Transverse colon (tissue), 4 donors: ENCODE measurements at regions not wholly inside any gene's neighbourhood (a gene's known extent, or its start where the extent isn't known, plus 50 kb on each side); places are given as distances from the start of the nearest gene placed in this dataset.

Experiments used
- DNase-seq: peaks from one replicate; pipeline ENCODE4 v3.0.0-alpha.2; 2019
- H3K27ac ChIP-seq, 4 donors: fragments of 200-600 bp; sonication (generic); 2 replicates each; pipeline ENCODE4 v1.5.1; 2016 to 2018; ENCODE audit warnings: inconsistent platforms in 4 of 4
- H3K27me3 ChIP-seq: fragments of 200-600 bp; sonication (generic); 2 replicates; pipeline ENCODE4 v1.5.1; 2017; ENCODE audit warnings: inconsistent platforms
- H3K36me3 ChIP-seq, 4 donors: fragments of 200-600 bp; sonication (generic); 2 replicates each; pipeline ENCODE4 v1.5.1; 2017 to 2019; ENCODE audit warnings: inconsistent platforms in 4 of 4
- H3K4me1 ChIP-seq, 4 donors: fragments of 200-600 bp; sonication (generic); 2 replicates each; pipeline ENCODE4 v1.5.1; 2017 to 2020; ENCODE audit warnings: inconsistent platforms in 4 of 4
- H3K4me3 ChIP-seq, 4 donors: fragments of 200-600 bp; sonication (generic); 1 replicate in 1 of 4; 2 replicates in 3 of 4; pipeline versions ENCODE4 v1.5.1 to v1.6.1; 2017 to 2019; ENCODE audit warnings: inconsistent platforms in 4 of 4
- H3K9me3 ChIP-seq, 2 donors: fragments of 200-600 bp; sonication (generic); 2 replicates each; pipeline ENCODE4 v1.5.1; 2017 to 2019; ENCODE audit warnings: inconsistent platforms in 2 of 2
- EP300 ChIP-seq: sonication (generic); formaldehyde crosslinking; IDR thresholded peaks from one replicate; pipeline ENCODE4 v1.6.1; 2017; ENCODE audit warnings: antibody characterized with exemption, low read depth
- POLR2A ChIP-seq: fragments of 450-650 bp; IDR thresholded peaks from one replicate; pipeline ENCODE4 v1.6.1; 2016; ENCODE audit warnings: antibody characterized with exemption, mild to moderate bottlenecking, moderate library complexity
- POLR2AphosphoS5 ChIP-seq, 3 donors: sonication (generic); formaldehyde crosslinking; IDR thresholded peaks; one replicate each; pipeline ENCODE4 v1.6.1; 2016; ENCODE audit warnings: antibody characterized with exemption in 3 of 3
- WGBS, 2 donors: methylation state at CpG; one replicate each; pipeline ENCODE4 v1.1.5; 2018; ENCODE audit warnings: low coverage in 1 of 2; 5-methylcytosine and 5-hydroxymethylcytosine counted together
- in situ Hi-C, 4 donors: fragments of 200-750 bp; cut with MboI; loops; one replicate each; pipeline versions ENCODE4 v1.15.0 to v1.15.1; 2017; ENCODE audit warnings: low sequenced_read_pairs in 3 of 4, low pct_ligation_motif_present in 1 of 4, low pct_unique_long_range_greater_than_20kb in 1 of 4
- intact Hi-C: fragments of 100-400 bp; cut with DNase I; formaldehyde crosslinking; loops from one replicate; pipeline ENCODE4 v1.15.1; 2023; ENCODE audit warnings: low total_unique reads
- TF ChIP-seq, protein P1 (sequence below), 5 experiments: fragments of 200-600 bp in 3 of 5; fragments of 450-650 bp in 2 of 5; sonication (generic) in 3 of 5; IDR thresholded peaks; 1 replicate in 2 of 5; 2 replicates in 3 of 5; pipeline ENCODE4 v1.5.1; 2016 to 2017; ENCODE audit warnings: antibody characterized with exemption in 5 of 5, inconsistent platforms in 3 of 5, mild to moderate bottlenecking in 2 of 5, moderate library complexity in 1 of 5

DNA sequence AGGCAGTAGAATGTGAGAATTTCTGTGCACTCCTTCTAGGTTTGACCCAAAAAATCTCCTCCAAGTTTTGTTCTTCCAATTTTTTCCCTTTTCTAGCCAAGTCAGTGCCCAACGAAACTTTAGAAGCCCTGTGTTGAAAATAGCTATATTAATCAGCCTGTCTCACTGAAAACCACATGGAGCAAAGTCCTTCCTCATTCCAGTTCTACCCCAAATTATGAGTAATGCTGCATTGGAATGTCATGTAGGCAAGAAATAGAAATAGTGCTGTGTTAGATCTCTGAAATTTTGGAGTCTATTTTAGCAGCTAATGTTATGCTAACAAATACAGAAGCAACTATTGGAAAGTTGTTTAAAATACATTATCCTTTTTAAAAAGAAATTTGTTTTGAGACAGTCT lies 725.5 kb downstream of the TBC1D32 start:
- DNase-seq: no peak
- in situ Hi-C loops (no loop called here), intact Hi-C loops (no loop called here)
- no peaks in the 10 kb centered on the region for H3K9me3 ChIP-seq
- TF ChIP-seq, protein P1, sequence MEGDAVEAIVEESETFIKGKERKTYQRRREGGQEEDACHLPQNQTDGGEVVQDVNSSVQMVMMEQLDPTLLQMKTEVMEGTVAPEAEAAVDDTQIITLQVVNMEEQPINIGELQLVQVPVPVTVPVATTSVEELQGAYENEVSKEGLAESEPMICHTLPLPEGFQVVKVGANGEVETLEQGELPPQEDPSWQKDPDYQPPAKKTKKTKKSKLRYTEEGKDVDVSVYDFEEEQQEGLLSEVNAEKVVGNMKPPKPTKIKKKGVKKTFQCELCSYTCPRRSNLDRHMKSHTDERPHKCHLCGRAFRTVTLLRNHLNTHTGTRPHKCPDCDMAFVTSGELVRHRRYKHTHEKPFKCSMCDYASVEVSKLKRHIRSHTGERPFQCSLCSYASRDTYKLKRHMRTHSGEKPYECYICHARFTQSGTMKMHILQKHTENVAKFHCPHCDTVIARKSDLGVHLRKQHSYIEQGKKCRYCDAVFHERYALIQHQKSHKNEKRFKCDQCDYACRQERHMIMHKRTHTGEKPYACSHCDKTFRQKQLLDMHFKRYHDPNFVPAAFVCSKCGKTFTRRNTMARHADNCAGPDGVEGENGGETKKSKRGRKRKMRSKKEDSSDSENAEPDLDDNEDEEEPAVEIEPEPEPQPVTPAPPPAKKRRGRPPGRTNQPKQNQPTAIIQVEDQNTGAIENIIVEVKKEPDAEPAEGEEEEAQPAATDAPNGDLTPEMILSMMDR (IDR thresholded peaks at IDR 0.05): no peak
- TF ChIP-seq EP300 (no peak), POLR2A (no peak), POLR2AphosphoS5 (IDR thresholded peaks at IDR 0.05) (no peak)
- 0 to 64% methylated on average over 1 of the region's 1 CpG for WGBS, 2 donors
- no peaks in the 10 kb centered on the region for H3K27me3 ChIP-seq
- no peaks in the 10 kb centered on the region for H3K36me3 ChIP-seq
- H3K4me3 ChIP-seq: no peak overlapping the region
- no peak overlapping the region for H3K27ac ChIP-seq
- H3K4me1 ChIP-seq: no peaks in the 10 kb centered on the region

- no peak overlapping the region for H3K27ac ChIP-seq
- H3K4me3 ChIP-seq: no peak overlapping the region
- in situ Hi-C loops (no loop called here), intact Hi-C loops (no loop called here)
- DNase-seq: no peak
- no peaks in the 10 kb centered on the region for H3K4me1 ChIP-seq
- H3K36me3 ChIP-seq: no peaks in the 10 kb centered on the region
- no peaks in the 10 kb centered on the region for H3K27me3 ChIP-seq
- TF ChIP-seq POLR2AphosphoS5 (IDR thresholded peaks at IDR 0.05) (no peak), EP300 (no peak), POLR2A (no peak)
- TF ChIP-seq, protein P1 (IDR thresholded peaks at IDR 0.05): no peak
- 75 to 77% methylated on average over 2 to 4 of the region's 4 CpGs for WGBS, 2 donors
- no peaks in the 10 kb centered on the region for H3K9me3 ChIP-seq
These were observed 727.5 kb downstream of the TBC1D32 start for GRCh38 chr6:120606743-120607142.

GRCh38 chr6:120604510-120604909 lies 729.8 kb downstream of the TBC1D32 start:
- no peak for DNase-seq
- H3K27ac ChIP-seq: no peak overlapping the region
- intact Hi-C loops (no loop called here), in situ Hi-C loops (no loop called here)
- TF ChIP-seq EP300 (no peak), POLR2AphosphoS5 (IDR thresholded peaks at IDR 0.05) (no peak), POLR2A (no peak)
- H3K27me3 ChIP-seq: no peaks in the 10 kb centered on the region
- no peaks in the 10 kb centered on the region for H3K36me3 ChIP-seq
- H3K4me1 ChIP-seq: no peaks in the 10 kb centered on the region
- WGBS, 2 donors: 92 to 100% methylated on average over 1 of the region's 1 CpG
- H3K4me3 ChIP-seq: no peak overlapping the region
- no peaks in the 10 kb centered on the region for H3K9me3 ChIP-seq

DNA sequence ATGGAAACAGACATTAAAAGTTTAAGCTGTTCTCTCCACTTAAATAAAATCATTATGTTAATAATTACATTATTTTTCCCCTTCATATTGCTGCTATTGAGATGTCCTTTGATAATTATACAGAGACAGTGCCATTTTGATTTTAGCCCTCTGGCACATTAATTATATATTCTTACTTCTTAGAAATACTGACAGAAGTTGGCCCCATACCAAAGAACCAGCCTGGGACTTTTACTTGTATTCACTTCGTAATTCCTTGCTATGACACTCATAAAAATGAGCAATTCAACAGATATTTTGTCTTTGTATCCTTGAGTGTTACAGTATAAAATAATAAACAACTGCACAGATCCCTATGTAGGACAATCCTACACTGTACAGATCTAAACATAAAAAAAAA lies 743.7 kb downstream of the TBC1D32 start:
- intact Hi-C loops (no loop called here), in situ Hi-C loops (no loop called here)
- Histone ChIP-seq H3K4me3 (no peak overlapping the region), H3K27ac (no peak overlapping the region), H3K4me1 (no peaks in the 10 kb centered on the region), H3K36me3 (no peaks in the 10 kb centered on the region), H3K27me3 (no peaks in the 10 kb centered on the region), H3K9me3 (no peaks in the 10 kb centered on the region)
- WGBS, 2 donors: 29 to 31% methylated on average over 1 of the region's 1 CpG
- no peak for DNase-seq
- TF ChIP-seq EP300 (no peak), POLR2A (no peak), POLR2AphosphoS5 (IDR thresholded peaks at IDR 0.05) (no peak)
- TF ChIP-seq, protein P1 (IDR thresholded peaks at IDR 0.05): no peak

DNA sequence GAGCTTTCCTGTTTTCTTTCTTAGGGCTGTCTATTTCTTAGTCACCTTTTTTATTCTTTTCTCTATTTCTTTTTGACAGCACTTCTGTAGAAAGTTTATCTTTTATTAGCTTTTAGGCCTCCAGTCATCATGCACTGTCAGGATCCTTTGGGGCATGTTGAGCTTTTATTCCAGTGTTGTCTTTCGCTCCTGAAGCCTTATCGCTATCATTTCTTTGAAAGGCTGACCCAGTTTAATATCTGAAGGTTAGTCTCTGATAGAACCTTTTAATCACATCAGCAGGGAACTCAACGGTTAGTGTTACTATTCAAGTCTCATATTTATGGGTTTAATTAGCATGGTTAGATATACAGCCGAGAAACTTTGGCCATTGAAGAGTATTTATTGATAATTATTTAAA lies 745.9 kb downstream of the TBC1D32 start:
- Histone ChIP-seq H3K36me3 (no peaks in the 10 kb centered on the region), H3K27me3 (no peaks in the 10 kb centered on the region), H3K27ac (no peak overlapping the region), H3K4me3 (no peak overlapping the region), H3K9me3 (no peaks in the 10 kb centered on the region), H3K4me1 (no peaks in the 10 kb centered on the region)
- TF ChIP-seq POLR2A (no peak), POLR2AphosphoS5 (IDR thresholded peaks at IDR 0.05) (no peak), EP300 (no peak)
- TF ChIP-seq, protein P1 (IDR thresholded peaks at IDR 0.05): no peak
- DNase-seq: no peak
- intact Hi-C loops (no loop called here), in situ Hi-C loops (no loop called here)
- 57 to 84% methylated on average over 3 to 4 of the region's 4 CpGs for WGBS, 2 donors
